ENCODE measurements at regions not wholly inside any gene's neighbourhood (a gene's known extent, or its start where the extent isn't known, plus 50 kb on each side); places are given as distances from the start of the nearest gene placed in this dataset.

DNA sequence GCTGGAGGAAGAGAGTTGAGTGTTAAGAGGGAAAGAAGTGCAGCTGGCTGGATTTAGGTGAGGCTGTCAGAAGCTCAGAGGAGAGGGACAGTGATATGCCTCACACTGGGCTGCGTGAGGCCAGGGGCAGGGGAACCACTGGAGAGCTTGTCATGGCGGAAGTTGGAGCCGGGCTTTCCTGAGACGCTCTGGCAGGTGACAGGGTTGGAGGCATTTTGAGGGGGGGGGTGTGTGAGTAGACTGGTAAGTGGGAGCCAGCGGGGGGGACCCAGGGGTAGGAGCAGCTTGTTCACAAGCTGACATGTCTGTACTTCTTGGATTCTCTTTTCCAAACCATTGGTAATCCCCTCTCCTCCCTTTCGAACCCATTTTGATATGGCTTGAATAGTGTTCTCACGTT lies 331.5 kb upstream of the RGMA start:
- Mint-ChIP-seq H3K9me3 (peaks cover 4% of the 10 kb centered on the region), H3K27ac (ENCODE audit: unreplicated experiment) (peak overlapping the region; percentile 53), H3K36me3 (ENCODE audit: low read depth) (peaks cover 6% of the 10 kb centered on the region), H3K27me3 (ENCODE audit: low read depth) (no peaks in the 10 kb centered on the region), H3K4me3 (no peak overlapping the region), H3K4me1 (peaks cover 22% of the 10 kb centered on the region)
- TF ChIP-seq, protein P1, sequence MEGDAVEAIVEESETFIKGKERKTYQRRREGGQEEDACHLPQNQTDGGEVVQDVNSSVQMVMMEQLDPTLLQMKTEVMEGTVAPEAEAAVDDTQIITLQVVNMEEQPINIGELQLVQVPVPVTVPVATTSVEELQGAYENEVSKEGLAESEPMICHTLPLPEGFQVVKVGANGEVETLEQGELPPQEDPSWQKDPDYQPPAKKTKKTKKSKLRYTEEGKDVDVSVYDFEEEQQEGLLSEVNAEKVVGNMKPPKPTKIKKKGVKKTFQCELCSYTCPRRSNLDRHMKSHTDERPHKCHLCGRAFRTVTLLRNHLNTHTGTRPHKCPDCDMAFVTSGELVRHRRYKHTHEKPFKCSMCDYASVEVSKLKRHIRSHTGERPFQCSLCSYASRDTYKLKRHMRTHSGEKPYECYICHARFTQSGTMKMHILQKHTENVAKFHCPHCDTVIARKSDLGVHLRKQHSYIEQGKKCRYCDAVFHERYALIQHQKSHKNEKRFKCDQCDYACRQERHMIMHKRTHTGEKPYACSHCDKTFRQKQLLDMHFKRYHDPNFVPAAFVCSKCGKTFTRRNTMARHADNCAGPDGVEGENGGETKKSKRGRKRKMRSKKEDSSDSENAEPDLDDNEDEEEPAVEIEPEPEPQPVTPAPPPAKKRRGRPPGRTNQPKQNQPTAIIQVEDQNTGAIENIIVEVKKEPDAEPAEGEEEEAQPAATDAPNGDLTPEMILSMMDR (conservative IDR thresholded peaks at IDR 0.05) = no peak
- DNase-seq (ENCODE audit: low read depth, low spot score) = no peak

DNA sequence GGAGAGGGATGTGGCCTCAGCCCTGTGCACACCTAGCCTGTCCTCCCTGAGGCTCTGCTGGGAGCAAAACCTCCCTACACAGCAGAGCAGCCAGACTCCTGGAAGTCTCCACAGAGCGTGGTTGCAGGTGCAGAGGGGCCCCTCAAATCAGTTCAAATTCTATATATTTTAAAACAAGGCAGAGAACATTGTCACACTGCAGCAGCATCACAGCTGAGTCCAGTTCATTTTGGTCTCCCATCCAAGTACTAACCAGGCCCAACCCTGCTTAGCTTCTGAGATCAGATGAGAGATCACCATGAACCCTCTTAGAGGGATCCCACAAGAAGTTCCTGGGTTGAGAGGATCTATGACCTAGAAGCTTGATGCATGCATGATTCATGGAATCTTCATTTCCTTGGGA lies 331.0 kb upstream of the RGMA start:
- TF ChIP-seq, protein P1 (conservative IDR thresholded peaks at IDR 0.05) = no peak
- DNase-seq (ENCODE audit: low read depth, low spot score) = no peak
- Mint-ChIP-seq H3K27me3 (ENCODE audit: low read depth) (no peaks in the 10 kb centered on the region), H3K4me3 (no peak overlapping the region), H3K4me1 (peaks cover 26% of the 10 kb centered on the region), H3K27ac (ENCODE audit: unreplicated experiment) (no peak overlapping the region), H3K36me3 (ENCODE audit: low read depth) (peaks cover 8% of the 10 kb centered on the region), H3K9me3 (peaks cover 4% of the 10 kb centered on the region)

DNA sequence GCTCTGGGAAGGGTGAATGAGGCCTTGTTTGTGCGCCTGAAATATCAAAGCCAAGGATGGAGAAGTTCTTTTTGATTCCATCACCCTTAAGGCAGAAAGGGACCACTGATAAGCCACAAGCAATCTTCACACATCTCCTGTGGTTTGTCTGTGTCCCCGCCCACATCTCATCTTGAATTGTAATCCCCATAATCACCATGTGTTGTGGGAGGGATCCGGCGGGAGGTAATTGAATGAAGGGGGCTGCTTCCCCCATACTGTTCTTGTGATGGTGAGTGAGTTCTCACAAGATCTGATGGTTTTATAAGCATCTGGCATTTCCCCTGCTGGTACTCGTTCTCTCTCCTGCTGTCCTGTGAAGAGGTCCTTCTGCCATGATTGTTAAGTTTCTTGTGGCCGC lies 329.6 kb upstream of the RGMA start:
- DNase-seq (ENCODE audit: low read depth, low spot score) = no peak
- H3K27me3 Mint-ChIP-seq (ENCODE audit: low read depth) = no peaks in the 10 kb centered on the region
- no peak overlapping the region for H3K27ac Mint-ChIP-seq (ENCODE audit: unreplicated experiment)
- peaks cover 26% of the 10 kb centered on the region for H3K4me1 Mint-ChIP-seq
- no peak overlapping the region for H3K4me3 Mint-ChIP-seq
- H3K36me3 Mint-ChIP-seq (ENCODE audit: low read depth) = peaks cover 7% of the 10 kb centered on the region
- TF ChIP-seq, protein P1 (conservative IDR thresholded peaks at IDR 0.05) = no peak
- H3K9me3 Mint-ChIP-seq = peaks cover 2% of the 10 kb centered on the region

DNA sequence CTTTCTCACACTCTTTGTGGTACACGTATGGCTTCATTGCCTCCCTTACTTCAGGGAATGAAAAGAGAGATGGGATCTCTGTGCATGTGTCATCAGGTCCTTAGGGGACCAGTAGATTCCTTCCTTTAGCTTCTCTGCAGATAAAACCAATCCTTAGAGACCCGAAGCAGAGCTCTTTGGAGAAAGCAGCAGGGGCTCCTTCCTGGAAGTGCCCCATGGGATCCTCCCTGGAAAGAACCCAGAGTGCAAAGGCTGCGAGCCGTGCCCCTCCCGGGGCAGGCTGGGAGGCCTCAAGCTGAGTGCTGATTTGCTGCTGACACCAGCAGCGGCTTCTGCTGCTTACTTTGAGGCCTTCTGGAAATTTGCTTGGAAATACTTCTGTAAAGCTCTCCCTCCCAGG lies 328.6 kb upstream of the RGMA start:
- no peak overlapping the region for H3K4me3 Mint-ChIP-seq
- H3K36me3 Mint-ChIP-seq (ENCODE audit: low read depth) = peaks cover 7% of the 10 kb centered on the region
- DNase-seq (ENCODE audit: low read depth, low spot score) = no peak
- H3K27ac Mint-ChIP-seq (ENCODE audit: unreplicated experiment) = no peak overlapping the region
- no peaks in the 10 kb centered on the region for H3K9me3 Mint-ChIP-seq
- TF ChIP-seq, protein P1 (conservative IDR thresholded peaks at IDR 0.05) = no peak
- no peaks in the 10 kb centered on the region for H3K27me3 Mint-ChIP-seq (ENCODE audit: low read depth)
- H3K4me1 Mint-ChIP-seq = peaks cover 26% of the 10 kb centered on the region

DNA sequence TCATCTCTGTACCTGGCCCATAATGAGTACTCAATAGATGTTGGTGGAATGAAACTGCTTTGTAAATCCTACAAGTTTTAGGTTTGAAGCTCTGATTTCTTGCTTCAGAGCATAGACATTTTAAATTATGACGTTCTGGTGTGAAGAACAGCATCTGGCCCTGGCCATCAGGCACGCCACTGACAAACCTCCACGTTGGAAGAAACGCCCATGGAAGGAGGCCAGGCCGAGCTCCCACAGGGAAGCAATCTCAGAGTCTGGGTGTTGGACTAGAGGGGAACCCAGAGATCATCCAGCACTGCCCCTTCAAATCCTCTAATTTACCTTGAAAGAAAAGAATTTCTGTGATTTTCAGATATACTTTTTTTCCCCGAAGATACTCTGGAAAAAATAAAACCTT lies 328.1 kb upstream of the RGMA start:
- no peak for DNase-seq (ENCODE audit: low read depth, low spot score)
- no peak overlapping the region for H3K27ac Mint-ChIP-seq (ENCODE audit: unreplicated experiment)
- H3K36me3 Mint-ChIP-seq (ENCODE audit: low read depth) = peaks cover 7% of the 10 kb centered on the region
- H3K9me3 Mint-ChIP-seq = no peaks in the 10 kb centered on the region
- peaks cover 26% of the 10 kb centered on the region for H3K4me1 Mint-ChIP-seq
- TF ChIP-seq, protein P1 (conservative IDR thresholded peaks at IDR 0.05) = no peak
- no peak overlapping the region for H3K4me3 Mint-ChIP-seq
- H3K27me3 Mint-ChIP-seq (ENCODE audit: low read depth) = no peaks in the 10 kb centered on the region

DNA sequence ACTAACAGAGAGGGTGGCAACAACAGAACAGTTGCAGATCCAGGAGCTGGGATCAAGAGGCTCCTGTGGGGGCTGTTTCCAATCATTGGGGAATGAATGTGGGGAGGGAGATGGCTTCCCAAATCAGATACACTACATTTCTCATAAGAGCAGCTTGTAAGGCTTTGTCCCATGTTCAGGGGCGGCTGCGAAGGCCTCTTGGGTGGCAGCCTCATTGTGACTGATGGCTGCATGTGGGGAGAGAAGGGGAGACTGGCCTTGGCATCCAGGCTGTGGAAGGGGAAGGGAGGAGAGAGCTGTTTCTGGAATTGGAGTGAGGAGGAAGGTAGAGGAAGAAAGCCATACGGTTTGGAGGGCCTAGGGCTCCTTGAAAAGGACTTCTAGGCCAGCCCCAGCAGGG lies 326.6 kb upstream of the RGMA start:
- H3K27me3 Mint-ChIP-seq (ENCODE audit: low read depth) = no peaks in the 10 kb centered on the region
- no peak overlapping the region for H3K4me3 Mint-ChIP-seq
- peaks cover 8% of the 10 kb centered on the region for H3K9me3 Mint-ChIP-seq
- H3K27ac Mint-ChIP-seq (ENCODE audit: unreplicated experiment) = no peak overlapping the region
- H3K4me1 Mint-ChIP-seq = peaks cover 26% of the 10 kb centered on the region
- H3K36me3 Mint-ChIP-seq (ENCODE audit: low read depth) = peaks cover 15% of the 10 kb centered on the region
- TF ChIP-seq, protein P1 (conservative IDR thresholded peaks at IDR 0.05) = no peak
- no peak for DNase-seq (ENCODE audit: low read depth, low spot score)

Measured in neural crest cell (in vitro differentiated cells).